Activated CD8-positive, alpha-beta memory T cell treated with anti-CD3 and anti-CD28 coated beads, Interleukin-2, amount 10 ng/mL, durations not matched to agents 7 days and 5 days (primary cell): ENCODE measurements at regions not wholly inside any gene's neighbourhood (a gene's known extent, or its start where the extent isn't known, plus 50 kb on each side); places are given as distances from the start of the nearest gene placed in this dataset.

Experiments
- ATAC-seq: fragments of 150-1000 bp; cut with Tn5 transposase; one replicate; pipeline ENCODE4 v1.10.0; 2021; ENCODE audit warnings: moderate library complexity
- CTCF ChIA-PET: fragments of 350-600 bp; sonication (Branson Sonifier 250); formaldehyde crosslinking; loops from one replicate; lab custom pipeline; 2021; ENCODE audit warnings: antibody characterized with exemption; lab: Charles Lee
- DNase-seq: peaks from one replicate; pipeline ENCODE4 v3.0.0-alpha.2; 2020
- H3K27ac Mint-ChIP-seq: one replicate; pipeline ENCODE4 v1.8.0; 2021; ENCODE audit warnings: mild to moderate bottlenecking, mixed read lengths
- H3K27me3 Mint-ChIP-seq: one replicate; pipeline ENCODE4 v1.8.0; 2021; ENCODE audit warnings: mixed read lengths
- H3K36me3 Mint-ChIP-seq: one replicate; pipeline ENCODE4 v1.8.0; 2021; ENCODE audit warnings: mild to moderate bottlenecking, mixed read lengths
- H3K4me1 Mint-ChIP-seq: one replicate; pipeline ENCODE4 v1.8.0; 2021; ENCODE audit warnings: mixed read lengths
- H3K4me3 Mint-ChIP-seq: one replicate; pipeline ENCODE4 v1.8.0; 2021; ENCODE audit warnings: mild to moderate bottlenecking, moderate library complexity, mixed read lengths
- H3K9me3 Mint-ChIP-seq: one replicate; pipeline ENCODE4 v1.8.0; 2022; ENCODE audit warnings: low read depth, mixed read lengths

DNA sequence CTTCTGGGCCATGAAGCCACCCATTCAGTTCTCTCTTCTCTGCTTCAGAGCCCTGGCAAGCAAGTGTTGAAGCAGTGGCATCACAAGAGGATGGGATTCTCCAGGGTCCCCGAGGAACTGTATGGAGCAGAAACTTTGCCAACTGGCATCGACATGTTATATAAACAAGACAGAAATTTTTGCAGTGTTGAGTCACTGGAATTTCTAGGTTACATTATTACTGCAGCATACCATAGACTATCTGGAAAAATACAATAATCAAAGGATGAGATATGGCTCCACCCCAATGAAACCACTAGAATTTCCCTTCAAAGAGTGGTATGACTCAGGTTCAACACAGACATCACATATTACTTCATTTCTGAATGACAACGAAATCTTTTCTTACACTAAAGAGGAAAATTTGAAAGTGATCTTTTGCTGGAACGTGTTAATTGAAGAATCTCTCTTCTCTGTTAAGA is 343.0 kb upstream of the DYNLRB2 start:
- H3K27ac Mint-ChIP-seq = no peak overlapping the region
- no peak for ATAC-seq
- no peak overlapping the region for H3K4me3 Mint-ChIP-seq
- no peaks in the 10 kb centered on the region for H3K9me3 Mint-ChIP-seq
- H3K36me3 Mint-ChIP-seq = no peaks in the 10 kb centered on the region
- DNase-seq = no peak
- peaks cover 4% of the 10 kb centered on the region for H3K27me3 Mint-ChIP-seq
- CTCF ChIA-PET = no interaction called here
- H3K4me1 Mint-ChIP-seq = no peaks in the 10 kb centered on the region

DNA sequence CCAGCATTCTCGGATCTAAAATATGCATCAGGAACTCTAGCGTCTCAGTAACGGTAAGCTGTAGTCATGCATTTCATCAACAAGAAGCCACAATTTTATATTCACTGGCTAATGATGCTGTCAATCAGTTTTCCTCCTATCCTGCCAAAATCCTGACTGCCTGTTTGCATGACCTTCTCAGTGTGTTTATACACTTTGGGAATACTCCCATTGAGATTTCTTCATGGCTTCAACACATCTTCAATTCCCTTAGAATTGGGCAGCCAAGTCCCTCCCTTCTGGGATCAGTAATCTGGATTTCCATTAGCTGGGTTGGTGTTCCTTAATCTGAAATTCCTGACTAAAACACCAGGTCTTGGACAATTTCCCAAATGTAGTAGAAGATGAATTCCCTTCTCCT is 348.9 kb upstream of the DYNLRB2 start:
- Mint-ChIP-seq H3K36me3 (no peaks in the 10 kb centered on the region), H3K4me1 (no peaks in the 10 kb centered on the region)
- CTCF ChIA-PET = no interaction called here

DNA sequence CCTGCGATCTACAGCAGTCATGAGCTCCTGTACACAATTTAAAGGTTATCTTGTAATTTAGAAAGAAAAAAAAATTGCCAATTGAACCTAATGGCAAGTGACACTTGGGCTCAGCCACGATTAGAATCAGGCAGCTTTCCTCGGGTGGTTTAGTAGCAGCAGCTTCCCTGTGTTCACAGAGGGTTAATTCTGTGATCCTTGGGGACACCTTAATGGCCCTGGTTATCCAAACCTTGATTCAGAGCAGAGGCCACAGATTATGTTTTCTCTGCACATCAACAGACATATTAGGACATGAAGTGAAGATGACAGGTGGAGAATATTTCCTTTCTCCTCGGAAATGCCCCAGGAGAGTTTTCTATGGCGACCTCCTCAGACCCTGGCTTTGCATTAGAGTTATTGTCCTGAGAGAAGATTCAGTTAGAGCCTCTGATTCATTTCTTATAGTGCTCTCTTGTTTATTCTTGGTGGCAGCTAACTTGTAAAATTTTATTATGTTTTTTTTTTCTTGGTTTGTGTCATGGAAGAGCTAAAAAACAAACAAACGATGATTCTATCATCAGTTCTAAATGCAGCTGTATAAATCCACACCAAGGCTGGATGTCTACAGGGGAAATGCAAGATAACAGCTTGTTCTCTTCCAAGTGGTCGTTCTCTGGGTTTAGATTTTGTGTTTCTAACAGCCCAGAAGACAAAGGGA is 351.2 kb upstream of the DYNLRB2 start:
- peaks cover 6% of the 10 kb centered on the region for H3K27me3 Mint-ChIP-seq
- H3K9me3 Mint-ChIP-seq = no peaks in the 10 kb centered on the region
- H3K27ac Mint-ChIP-seq = no peak overlapping the region
- CTCF ChIA-PET = no interaction called here
- no peaks in the 10 kb centered on the region for H3K4me1 Mint-ChIP-seq
- no peak for ATAC-seq
- no peak overlapping the region for H3K4me3 Mint-ChIP-seq
- DNase-seq = no peak
- no peaks in the 10 kb centered on the region for H3K36me3 Mint-ChIP-seq

More for the DNA sequence above, 348.9 kb upstream of the DYNLRB2 start:
- no peaks in the 10 kb centered on the region for H3K9me3 Mint-ChIP-seq
- no peak overlapping the region for H3K27ac Mint-ChIP-seq
- ATAC-seq (no peak), DNase-seq (no peak)
- H3K27me3 Mint-ChIP-seq = peaks cover 4% of the 10 kb centered on the region
- no peak overlapping the region for H3K4me3 Mint-ChIP-seq

DNA sequence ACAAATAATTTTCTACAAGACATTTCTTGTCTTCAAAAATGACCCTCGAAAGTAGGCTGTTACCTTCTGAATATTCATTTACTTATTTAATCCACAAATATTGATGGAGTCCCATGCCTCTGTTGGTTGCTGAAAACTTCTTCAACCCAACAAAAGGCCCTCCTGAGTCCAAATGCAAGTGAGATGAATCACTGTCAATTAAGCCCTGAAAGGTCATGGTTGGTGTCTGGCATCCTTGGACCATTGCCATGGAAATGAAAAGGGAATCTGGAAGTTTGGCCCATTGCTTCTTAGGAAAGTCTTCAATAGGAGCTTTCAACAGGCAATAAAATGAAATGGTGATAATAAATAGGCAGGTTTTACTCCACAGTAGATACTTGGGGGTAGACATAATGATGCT is 364.7 kb upstream of the DYNLRB2 start:
- CTCF ChIA-PET = no interaction called here
- no peaks in the 10 kb centered on the region for H3K36me3 Mint-ChIP-seq

DNA sequence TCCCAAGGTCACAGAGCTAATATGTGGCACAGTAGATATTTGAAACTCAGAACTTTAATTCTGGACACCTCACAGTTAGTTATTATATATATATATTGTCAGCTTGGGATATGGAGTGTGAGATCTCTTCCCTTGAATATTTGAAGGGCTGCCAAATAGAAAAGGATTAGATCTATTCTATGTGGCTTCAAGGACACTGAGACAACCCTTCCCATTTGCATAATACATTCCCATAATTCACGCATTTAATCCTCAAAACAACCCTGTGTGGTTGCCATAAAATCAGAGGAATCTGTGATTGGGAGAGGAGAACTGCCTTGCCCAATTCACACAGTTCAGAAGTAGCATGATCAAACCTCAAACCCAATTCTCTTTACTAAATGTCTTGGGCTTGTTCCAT is 365.8 kb upstream of the DYNLRB2 start:
- CTCF ChIA-PET = no interaction called here
- H3K36me3 Mint-ChIP-seq = no peaks in the 10 kb centered on the region
- H3K27me3 Mint-ChIP-seq = peaks cover 12% of the 10 kb centered on the region
- DNase-seq (no peak), ATAC-seq (no peak)
- no peaks in the 10 kb centered on the region for H3K9me3 Mint-ChIP-seq
- H3K27ac Mint-ChIP-seq = no peak overlapping the region
- no peak overlapping the region for H3K4me3 Mint-ChIP-seq
- H3K4me1 Mint-ChIP-seq = no peaks in the 10 kb centered on the region

More for the DNA sequence above, 364.7 kb upstream of the DYNLRB2 start:
- Mint-ChIP-seq H3K4me3 (no peak overlapping the region), H3K27ac (no peak overlapping the region), H3K27me3 (peaks cover 12% of the 10 kb centered on the region), H3K9me3 (no peaks in the 10 kb centered on the region), H3K4me1 (no peaks in the 10 kb centered on the region)
- ATAC-seq (no peak), DNase-seq (no peak)

DNA sequence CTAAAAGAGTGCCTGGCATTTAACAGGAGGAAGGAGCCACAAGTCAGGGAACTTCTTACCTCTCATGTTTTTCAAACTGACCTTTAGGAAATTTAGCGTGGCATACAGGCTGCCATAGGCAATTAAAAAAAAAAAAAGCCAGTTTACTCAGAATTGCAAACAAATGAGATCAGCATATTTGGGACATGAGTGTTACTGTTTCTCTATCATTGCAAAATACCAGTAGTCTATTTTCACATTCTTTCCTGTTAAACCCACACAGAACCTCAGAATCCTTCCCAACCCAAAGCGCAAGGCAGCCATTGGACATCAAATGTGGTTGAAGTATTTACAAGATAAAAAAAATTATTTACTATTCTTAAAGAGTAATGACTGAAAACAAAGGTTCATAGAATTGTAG is 366.4 kb upstream of the DYNLRB2 start:
- Mint-ChIP-seq H3K27me3 (peaks cover 9% of the 10 kb centered on the region), H3K4me3 (no peak overlapping the region), H3K36me3 (no peaks in the 10 kb centered on the region), H3K9me3 (no peaks in the 10 kb centered on the region), H3K4me1 (no peaks in the 10 kb centered on the region), H3K27ac (no peak overlapping the region)
- DNase-seq = no peak
- ATAC-seq = no peak
- CTCF ChIA-PET = no interaction called here

DNA sequence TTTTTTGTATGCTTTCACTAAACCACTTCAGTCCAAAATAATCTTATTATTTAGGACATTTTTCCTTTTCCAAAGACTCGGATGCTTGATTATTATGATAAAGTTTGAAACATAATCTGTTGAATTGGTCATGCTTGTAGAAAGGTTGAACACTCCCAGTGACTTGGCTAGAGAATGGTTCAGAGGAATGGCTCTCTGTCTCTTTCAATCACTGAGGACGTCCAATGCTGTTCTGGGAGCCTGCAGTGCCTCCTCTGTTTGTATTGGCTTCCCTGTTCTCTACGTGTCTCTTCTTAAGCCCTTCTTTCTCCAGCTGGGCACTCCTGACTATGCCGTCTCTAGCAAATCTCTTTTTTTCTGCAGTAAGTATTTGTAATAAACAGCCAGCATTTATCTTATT is 369.0 kb upstream of the DYNLRB2 start:
- no peaks in the 10 kb centered on the region for H3K36me3 Mint-ChIP-seq
- H3K9me3 Mint-ChIP-seq = no peaks in the 10 kb centered on the region
- no peak for ATAC-seq
- CTCF ChIA-PET = no interaction called here
- H3K4me3 Mint-ChIP-seq = no peak overlapping the region
- H3K27ac Mint-ChIP-seq = no peak overlapping the region
- H3K27me3 Mint-ChIP-seq = peaks cover 2% of the 10 kb centered on the region
- DNase-seq = no peak
- no peaks in the 10 kb centered on the region for H3K4me1 Mint-ChIP-seq

DNA sequence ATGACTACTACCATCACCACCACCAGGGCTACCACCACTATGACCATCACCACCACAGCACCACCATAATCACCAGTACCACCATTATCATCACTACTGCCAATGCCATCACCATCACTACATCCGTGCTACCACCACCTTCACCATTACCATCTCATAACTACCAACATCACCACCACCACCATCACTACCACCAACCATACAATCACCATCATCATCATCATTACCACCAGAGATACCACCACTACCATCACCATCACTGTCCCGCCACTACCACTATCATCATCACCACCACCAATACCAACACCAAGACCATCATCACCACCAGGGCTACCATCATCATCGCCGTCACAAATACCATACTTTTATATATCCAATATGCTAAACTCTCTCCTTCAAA is 369.6 kb upstream of the DYNLRB2 start:
- DNase-seq (no peak), ATAC-seq (no peak)
- H3K27ac Mint-ChIP-seq = no peak overlapping the region
- no peak overlapping the region for H3K4me3 Mint-ChIP-seq
- H3K27me3 Mint-ChIP-seq = no peaks in the 10 kb centered on the region
- CTCF ChIA-PET = no interaction called here
- no peaks in the 10 kb centered on the region for H3K9me3 Mint-ChIP-seq
- no peaks in the 10 kb centered on the region for H3K36me3 Mint-ChIP-seq
- H3K4me1 Mint-ChIP-seq = no peaks in the 10 kb centered on the region

DNA sequence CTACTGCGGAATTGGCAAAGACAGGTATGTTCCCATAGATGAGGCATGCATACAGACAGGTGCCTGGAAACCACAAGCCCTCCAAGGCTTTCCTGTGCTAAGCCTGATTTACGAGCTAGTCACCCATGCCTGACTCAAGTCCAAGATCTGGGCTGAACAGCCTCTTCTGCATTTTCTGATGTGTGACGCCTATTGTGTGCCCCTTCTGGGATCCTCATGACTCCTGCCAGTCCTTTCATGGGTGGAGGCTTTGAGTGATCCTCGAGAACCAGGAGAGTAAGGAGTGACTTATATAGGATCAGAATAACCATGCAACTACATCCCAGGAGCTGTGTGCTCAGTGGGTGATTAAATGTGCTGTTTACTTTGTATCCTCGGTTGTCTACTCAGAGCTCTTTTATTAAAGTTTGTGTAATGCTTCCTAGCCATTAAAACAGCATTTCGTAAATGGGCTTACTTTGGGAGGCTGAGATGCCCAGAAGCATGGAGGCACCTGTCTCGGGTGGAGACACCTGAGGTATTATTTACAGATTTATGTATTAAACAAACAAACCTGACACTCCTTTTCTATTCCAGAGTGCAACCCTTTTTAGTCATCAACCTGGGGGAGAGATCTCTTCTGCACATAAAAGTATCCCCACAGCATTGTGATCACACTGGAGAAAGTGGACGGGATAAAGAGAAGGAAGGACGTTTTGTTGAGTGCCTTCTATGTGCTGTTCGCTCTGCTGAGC is 373.0 kb upstream of the DYNLRB2 start:
- Mint-ChIP-seq H3K9me3 (no peaks in the 10 kb centered on the region), H3K4me1 (no peaks in the 10 kb centered on the region), H3K4me3 (no peak overlapping the region), H3K27ac (no peak overlapping the region), H3K27me3 (no peaks in the 10 kb centered on the region), H3K36me3 (no peaks in the 10 kb centered on the region)
- ATAC-seq = no peak
- no peak for DNase-seq
- CTCF ChIA-PET = no interaction called here

DNA sequence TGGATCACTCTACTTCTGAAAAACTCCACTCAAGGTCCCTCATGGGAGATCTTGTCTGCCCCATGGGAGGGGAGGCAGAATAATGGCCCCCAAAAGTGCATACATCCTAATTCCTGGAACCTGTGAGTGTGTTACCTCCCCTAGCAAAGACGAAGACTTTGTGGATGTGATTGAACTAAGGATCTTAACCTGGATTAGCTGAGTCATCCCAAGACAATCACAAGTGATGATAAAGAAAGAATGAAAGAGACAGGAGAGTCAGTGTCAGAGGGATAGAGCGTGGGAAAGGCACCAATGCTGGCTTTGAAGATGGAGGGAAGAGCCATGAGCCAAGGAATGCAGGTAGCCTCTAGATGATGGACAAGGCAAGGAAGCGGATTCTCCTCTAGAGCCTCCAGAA is 374.7 kb upstream of the DYNLRB2 start:
- no peak overlapping the region for H3K27ac Mint-ChIP-seq
- H3K36me3 Mint-ChIP-seq = no peaks in the 10 kb centered on the region
- CTCF ChIA-PET = no interaction called here
- ATAC-seq = no peak
- H3K27me3 Mint-ChIP-seq = no peaks in the 10 kb centered on the region
- no peaks in the 10 kb centered on the region for H3K9me3 Mint-ChIP-seq
- no peaks in the 10 kb centered on the region for H3K4me1 Mint-ChIP-seq
- no peak overlapping the region for H3K4me3 Mint-ChIP-seq
- DNase-seq = no peak

DNA sequence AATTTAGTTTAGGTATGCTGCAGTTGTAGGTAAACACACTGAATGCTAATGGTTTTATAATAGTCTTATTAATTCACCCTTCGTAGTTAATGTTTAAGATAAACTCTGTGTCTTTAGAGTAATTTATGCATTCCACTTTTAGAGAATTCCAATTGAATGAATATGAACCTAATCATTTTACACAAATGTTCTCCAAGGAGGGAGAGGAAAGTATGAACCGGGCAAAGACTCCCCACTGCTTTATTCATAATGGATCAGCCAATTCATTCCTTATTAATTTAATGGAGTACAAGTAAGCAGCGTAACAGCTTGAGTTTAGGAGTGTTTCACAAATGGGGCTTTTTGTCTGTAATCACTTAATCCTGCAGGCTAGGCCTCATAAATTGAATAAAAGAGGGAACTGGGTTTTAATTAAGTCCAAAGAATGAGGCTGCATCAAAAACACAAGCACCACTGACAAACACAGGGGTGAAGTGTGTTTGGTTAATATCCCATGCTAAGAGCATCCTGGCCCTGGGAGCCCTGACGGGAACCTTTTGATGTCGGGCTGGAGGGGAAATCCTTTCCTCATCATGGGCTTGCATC is 375.7 kb upstream of the DYNLRB2 start:
- Mint-ChIP-seq H3K27me3 (no peaks in the 10 kb centered on the region), H3K27ac (no peak overlapping the region), H3K4me1 (no peaks in the 10 kb centered on the region), H3K36me3 (no peaks in the 10 kb centered on the region), H3K9me3 (no peaks in the 10 kb centered on the region), H3K4me3 (no peak overlapping the region)
- ATAC-seq = no peak
- CTCF ChIA-PET = no interaction called here
- DNase-seq = no peak

DNA sequence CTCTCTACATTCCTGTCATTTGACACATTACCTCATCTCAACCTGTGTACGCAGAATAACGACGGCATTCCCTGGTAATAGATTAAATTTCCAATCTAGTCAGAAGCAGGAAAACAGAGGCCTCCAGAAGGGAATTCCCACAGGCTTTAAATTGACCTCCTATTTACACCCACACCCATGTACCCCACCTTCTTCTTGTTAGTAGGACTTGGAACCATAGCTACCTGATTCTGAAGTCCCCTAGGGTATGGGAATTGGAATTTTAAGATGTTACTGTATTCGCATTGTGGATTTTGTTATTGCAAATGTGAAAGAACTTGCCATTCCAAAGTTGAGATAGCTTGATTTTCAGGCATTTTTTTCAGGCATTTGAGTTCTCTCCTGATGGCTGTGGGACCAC is 377.5 kb upstream of the DYNLRB2 start:
- H3K4me1 Mint-ChIP-seq = no peaks in the 10 kb centered on the region
- no peak overlapping the region for H3K27ac Mint-ChIP-seq
- H3K27me3 Mint-ChIP-seq = no peaks in the 10 kb centered on the region
- CTCF ChIA-PET = interaction anchor here (0.7 kb wide), 1 partner anchor 55 kb away, joined by 4 read pairs; no protein-coding TSS in a partner anchor
- no peak overlapping the region for H3K4me3 Mint-ChIP-seq
- H3K36me3 Mint-ChIP-seq = no peaks in the 10 kb centered on the region
- no peak for DNase-seq
- H3K9me3 Mint-ChIP-seq = no peaks in the 10 kb centered on the region
- ATAC-seq = no peak

DNA sequence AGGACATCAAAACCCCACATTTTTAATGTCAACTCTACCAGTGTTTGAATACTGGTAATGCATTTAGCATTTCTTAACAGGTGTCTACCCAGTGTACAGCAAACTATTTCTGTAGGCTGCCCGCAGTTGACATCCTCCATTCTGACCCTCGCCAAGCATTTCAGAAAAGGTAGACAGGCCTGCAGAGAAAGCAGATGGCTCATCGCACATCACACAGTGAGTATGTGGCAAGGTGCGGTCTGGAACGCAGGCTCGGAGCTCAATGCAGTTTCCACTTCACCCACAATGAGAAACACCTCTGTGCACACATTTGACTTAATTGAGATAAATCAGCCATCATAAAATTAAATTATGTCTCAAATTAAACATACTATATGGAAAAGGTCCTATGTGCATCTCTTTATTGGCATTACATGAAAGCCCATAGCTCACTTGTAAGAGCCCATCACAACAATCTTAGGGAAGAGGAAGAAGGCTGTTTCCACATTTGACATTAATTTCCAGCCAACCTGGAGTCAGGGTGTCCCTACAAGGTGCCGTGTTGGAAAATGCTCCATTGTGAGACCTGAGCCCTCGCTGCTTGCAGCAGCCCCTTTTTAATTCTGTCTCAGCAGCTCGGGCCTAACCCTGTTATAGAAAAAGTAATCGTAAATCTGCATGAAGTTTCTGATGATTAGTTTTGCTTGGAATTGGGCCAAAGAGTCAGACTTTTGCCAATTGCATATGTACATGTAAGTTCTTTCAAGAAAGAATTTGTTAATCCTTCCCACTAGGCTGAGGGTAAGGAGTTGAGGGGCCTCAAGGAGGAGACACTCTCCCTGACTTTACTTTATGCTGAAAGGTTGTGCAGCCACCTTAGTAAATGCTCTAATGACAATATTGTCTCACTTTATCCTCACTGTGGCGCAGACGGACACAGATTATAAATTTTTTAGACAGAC is 378.7 kb upstream of the DYNLRB2 start:
- no peak overlapping the region for H3K27ac Mint-ChIP-seq
- H3K4me1 Mint-ChIP-seq = no peaks in the 10 kb centered on the region
- H3K27me3 Mint-ChIP-seq = no peaks in the 10 kb centered on the region
- no peak for DNase-seq
- no peak for ATAC-seq
- no peaks in the 10 kb centered on the region for H3K36me3 Mint-ChIP-seq
- H3K9me3 Mint-ChIP-seq = no peaks in the 10 kb centered on the region
- CTCF ChIA-PET = no interaction called here
- H3K4me3 Mint-ChIP-seq = no peak overlapping the region
